Tibial nerve (tissue), 4 donors: ENCODE measurements at regions not wholly inside any gene's neighbourhood (a gene's known extent, or its start where the extent isn't known, plus 50 kb on each side); places are given as distances from the start of the nearest gene placed in this dataset.
"Not testable (repeated sequence)": the region's sequence is repeated elsewhere in the genome, so short reads cannot be mapped to it uniquely, and the experiment has no call there.

Experiments used
- DNase-seq, 2 donors: peaks; one replicate each; pipeline ENCODE4 v3.0.0-alpha.2; 2019; ENCODE audit warnings: low spot score in 2 of 2
- H3K27ac ChIP-seq, 4 donors: fragments of 200-600 bp; sonication (generic) in 3 of 4; one replicate each; pipeline ENCODE4 v1.5.1; 2017 to 2019; ENCODE audit warnings: mild to moderate bottlenecking in 1 of 4
- H3K27me3 ChIP-seq, 2 donors: fragments of 200-600 bp; sonication (generic) in 1 of 2; one replicate each; pipeline versions ENCODE4 v1.5.1 to v1.6.0; 2017 to 2019
- H3K36me3 ChIP-seq, 3 donors: fragments of 200-600 bp; sonication (generic); one replicate each; pipeline ENCODE4 v1.5.1; 2018 to 2019
- H3K4me1 ChIP-seq, 4 donors: fragments of 200-600 bp; sonication (generic) in 3 of 4; one replicate each; pipeline ENCODE4 v1.5.1; 2017 to 2019
- H3K4me3 ChIP-seq, 4 donors: fragments of 200-600 bp; sonication (generic) in 3 of 4; one replicate each; pipeline ENCODE4 v1.5.1; 2017 to 2019; ENCODE audit warnings: mild to moderate bottlenecking in 1 of 4, moderate library complexity in 1 of 4
- H3K9me3 ChIP-seq, 4 donors: fragments of 200-600 bp; sonication (generic) in 3 of 4; one replicate each; pipeline ENCODE4 v1.5.1; 2017 to 2019
- CTCF ChIP-seq, 5 experiments: fragments of 200-600 bp in 3 of 5; fragments of 450-650 bp in 2 of 5; sonication (generic) in 3 of 5; IDR thresholded peaks; one replicate each; pipeline ENCODE4 v1.5.1; 2016 to 2019; ENCODE audit warnings: antibody characterized with exemption in 5 of 5, mild to moderate bottlenecking in 3 of 5, moderate library complexity in 2 of 5
- EP300 ChIP-seq, 2 donors: sonication (generic); formaldehyde crosslinking; IDR thresholded peaks; one replicate each; pipeline ENCODE4 v1.6.1; 2017; ENCODE audit warnings: antibody characterized with exemption in 2 of 2, mild to moderate bottlenecking in 1 of 2
- POLR2A ChIP-seq, 2 donors: fragments of 450-650 bp; IDR thresholded peaks; one replicate each; pipeline ENCODE4 v1.6.1; 2017; ENCODE audit warnings: antibody characterized with exemption in 2 of 2, mild to moderate bottlenecking in 2 of 2, moderate library complexity in 2 of 2
- WGBS, 2 donors: methylation state at CpG; one replicate each; pipeline ENCODE4 v1.1.5; 2018; 5-methylcytosine and 5-hydroxymethylcytosine counted together

- 53 to 60% methylated on average over 1 of the region's 1 CpG for WGBS, 2 donors
- H3K27me3 ChIP-seq: no peaks in the 10 kb centered on the region
- no peak for DNase-seq
- H3K4me1 ChIP-seq: peaks cover 0 to 16% (median 4%) of the 10 kb centered on the region in 4 donors
- no peak overlapping the region for H3K4me3 ChIP-seq
- no peak overlapping the region for H3K27ac ChIP-seq
- H3K9me3 ChIP-seq: no peaks in the 10 kb centered on the region
- TF ChIP-seq EP300 (IDR thresholded peaks at IDR 0.05): no peak
- TF ChIP-seq CTCF (IDR thresholded peaks at IDR 0.05): no peak
- TF ChIP-seq POLR2A (IDR thresholded peaks at IDR 0.05): no peak
- no peaks in the 10 kb centered on the region for H3K36me3 ChIP-seq
Measured at GRCh38 chr5:56633950-56634349, 181.4 kb upstream of the MAP3K1 start.

- no peaks in the 10 kb centered on the region for H3K27me3 ChIP-seq
- TF ChIP-seq EP300 (IDR thresholded peaks at IDR 0.05) (no peak), POLR2A (IDR thresholded peaks at IDR 0.05) (no peak), CTCF (IDR thresholded peaks at IDR 0.05) (no peak)
- 68 to 82% methylated on average over 1 of the region's 1 CpG for WGBS, 2 donors
- no peak overlapping the region for H3K27ac ChIP-seq
- H3K4me1 ChIP-seq: peaks cover 0 to 12% (median 0%) of the 10 kb centered on the region in 4 donors
- no peak for DNase-seq
- H3K4me3 ChIP-seq: no peak overlapping the region
- no peaks in the 10 kb centered on the region for H3K36me3 ChIP-seq
- peaks cover 0 to 4% (median 0%) of the 10 kb centered on the region in 4 donors for H3K9me3 ChIP-seq
Measured at GRCh38 chr5:56632939-56633338, 182.4 kb upstream of the MAP3K1 start.

- H3K9me3 ChIP-seq: peaks cover 0 to 11% (median 0%) of the 10 kb centered on the region in 4 donors
- WGBS, 2 donors: 68 to 88% methylated on average over 2 of the region's 2 CpGs
- no peak overlapping the region for H3K27ac ChIP-seq
- peaks cover 0 to 5% (median 0%) of the 10 kb centered on the region in 4 donors for H3K4me1 ChIP-seq
- no peak for DNase-seq
- no peak for TF ChIP-seq EP300 (IDR thresholded peaks at IDR 0.05)
- TF ChIP-seq CTCF (IDR thresholded peaks at IDR 0.05): no peak
- TF ChIP-seq POLR2A (IDR thresholded peaks at IDR 0.05): no peak
- H3K4me3 ChIP-seq: no peak overlapping the region
- H3K27me3 ChIP-seq: no peaks in the 10 kb centered on the region
- no peaks in the 10 kb centered on the region for H3K36me3 ChIP-seq
Measured at GRCh38 chr5:56632199-56632598, 183.2 kb upstream of the MAP3K1 start.

GRCh38 chr5:56631719-56632118 lies 183.6 kb upstream of the MAP3K1 start:
- H3K36me3 ChIP-seq: no peaks in the 10 kb centered on the region
- H3K9me3 ChIP-seq: peaks cover 0 to 11% (median 0%) of the 10 kb centered on the region in 4 donors
- no peaks in the 10 kb centered on the region for H3K27me3 ChIP-seq
- no peak for TF ChIP-seq CTCF (IDR thresholded peaks at IDR 0.05)
- H3K4me3 ChIP-seq: no peak overlapping the region
- H3K27ac ChIP-seq: no peak overlapping the region
- DNase-seq: no peak
- 77 to 84% methylated on average over 2 of the region's 2 CpGs for WGBS, 2 donors
- peaks cover 0 to under 1% (median 0%) of the 10 kb centered on the region in 4 donors for H3K4me1 ChIP-seq

- H3K36me3 ChIP-seq, H3K27ac ChIP-seq, DNase-seq, H3K4me3 ChIP-seq, H3K4me1 ChIP-seq, H3K27me3 ChIP-seq: not testable (repeated sequence)
- peaks cover 0 to 11% (median 0%) of the 10 kb centered on the region in 4 donors for H3K9me3 ChIP-seq
- WGBS, 2 donors: 80 to 97% methylated on average over 1 to 4 of the region's 4 CpGs
Measured at GRCh38 chr5:56628616-56629015, 186.7 kb upstream of the MAP3K1 start.

- H3K9me3 ChIP-seq: peaks cover 0 to 20% (median 0%) of the 10 kb centered on the region in 4 donors
- TF ChIP-seq CTCF (IDR thresholded peaks at IDR 0.05) (no peak), EP300 (IDR thresholded peaks at IDR 0.05) (no peak), POLR2A (IDR thresholded peaks at IDR 0.05) (no peak)
- no peaks in the 10 kb centered on the region for H3K27me3 ChIP-seq
- H3K4me1 ChIP-seq: no peaks in the 10 kb centered on the region
- DNase-seq: no peak
- H3K4me3 ChIP-seq: no peak overlapping the region
- H3K27ac ChIP-seq: no peak overlapping the region
- WGBS, 2 donors: 43 to 45% methylated on average over 2 of the region's 2 CpGs
- no peaks in the 10 kb centered on the region for H3K36me3 ChIP-seq
Measured at GRCh38 chr5:56625541-56625940, 189.8 kb upstream of the MAP3K1 start.
